IMR-90 (cell line): ENCODE measurements at regions not wholly inside any gene's neighbourhood (a gene's known extent, or its start where the extent isn't known, plus 50 kb on each side); places are given as distances from the start of the nearest gene placed in this dataset.

ENCODE experiments used
- ATAC-seq: fragments of 200-7000 bp; cut with Tn5 transposase; 2 replicates; pipeline ENCODE4 v1.9.1; 2020; ENCODE audit warnings: low read depth, mild to moderate bottlenecking, moderate library complexity
- BruUV-seq: library from RNA; stranded (reverse); fragments of 400-500 nt; replicated peaks from 2 replicates; lab custom pipeline; 2021; lab: Mats Ljungman, UMichigan
- CTCF ChIA-PET: fragments of 300-600 bp; formaldehyde crosslinking; extraction: SDS; loops from one replicate; lab custom pipeline; 2021; ENCODE audit warnings: antibody characterized with exemption; lab: Yijun Ruan, JAX
- POLR2A ChIA-PET: fragments of 300-600 bp; sonication (Branson Sonifier 250); formaldehyde crosslinking; loops from one replicate; lab custom pipeline; 2022; ENCODE audit warnings: antibody characterized with exemption; ENCODE audit not compliant: unreplicated experiment; lab: Charles Lee
- DNase-seq: peaks from one replicate; pipeline ENCODE4 v3.0.0; 2013
- H2AFZ ChIP-seq: replicated peaks from 2 replicates; pipeline ENCODE3; 2013; ENCODE audit warnings: low read length, mild to moderate bottlenecking; ENCODE audit not compliant: poor library complexity
- H2AK5ac ChIP-seq: 2 replicates; pipeline ENCODE4 v1.6.1; 2013; ENCODE audit warnings: low read depth, low read length, inconsistent platforms
- H2AK9ac ChIP-seq: replicated peaks from 2 replicates; pipeline ENCODE3; 2013; ENCODE audit warnings: mild to moderate bottlenecking, low read depth, low read length, moderate library complexity; ENCODE audit not compliant: poor library complexity
- H2BK120ac ChIP-seq: 2 replicates; pipeline ENCODE4 v1.6.1; 2013; ENCODE audit warnings: low read depth, low read length, inconsistent platforms
- H2BK15ac ChIP-seq: 3 replicates; pipeline ENCODE4 v1.6.1; 2013; ENCODE audit warnings: low read depth, low read length, inconsistent platforms
- H2BK20ac ChIP-seq: 2 replicates; pipeline ENCODE4 v1.6.1; 2013; ENCODE audit warnings: low read depth, mild to moderate bottlenecking, inconsistent platforms, low read length, moderate library complexity
- H2BK5ac ChIP-seq: 2 replicates; pipeline ENCODE4 v1.6.1; 2013; ENCODE audit warnings: mild to moderate bottlenecking, low read depth, low read length, inconsistent platforms; ENCODE audit not compliant: poor library complexity, severe bottlenecking
- H3K14ac ChIP-seq: replicated peaks from 2 replicates; pipeline ENCODE4 v1.6.1; 2013; ENCODE audit warnings: low read depth, low read length, inconsistent platforms
- H3K18ac ChIP-seq: 2 replicates; pipeline ENCODE4 v1.6.1; 2013; ENCODE audit warnings: low read depth, low read length, control low read depth
- H3K23ac ChIP-seq: 2 replicates; pipeline ENCODE4 v1.6.1; 2013; ENCODE audit warnings: low read depth, low read length, inconsistent platforms
- H3K27ac ChIP-seq: 2 replicates; pipeline ENCODE4 v1.5.1; 2013; ENCODE audit warnings: mild to moderate bottlenecking, control low read depth, low read length; ENCODE audit not compliant: insufficient read depth
- H3K27me3 ChIP-seq: 2 replicates; pipeline ENCODE4 v1.6.1; 2013; ENCODE audit warnings: low read length; ENCODE audit not compliant: control insufficient read depth, insufficient read depth
- H3K36me3 ChIP-seq: 2 replicates; pipeline ENCODE4 v1.6.1; 2013; ENCODE audit warnings: low read length, mixed read lengths; ENCODE audit not compliant: control insufficient read depth, insufficient read depth
- H3K4ac ChIP-seq: 2 replicates; pipeline ENCODE4 v1.6.1; 2013; ENCODE audit warnings: low read depth, low read length, inconsistent platforms
- H3K4me1 ChIP-seq: 2 replicates; pipeline ENCODE4 v1.6.1; 2013; ENCODE audit warnings: low read length, mixed read lengths; ENCODE audit not compliant: control insufficient read depth, insufficient read depth
- H3K4me2 ChIP-seq: 2 replicates; pipeline ENCODE4 v1.6.1; 2013; ENCODE audit warnings: low read depth, mild to moderate bottlenecking, control low read depth, low read length, moderate library complexity
- H3K4me3 ChIP-seq: 2 replicates; pipeline ENCODE4 v1.5.1; 2013; ENCODE audit warnings: low read depth, mild to moderate bottlenecking, control low read depth, low read length, moderate library complexity; ENCODE audit not compliant: insufficient read depth
- H3K56ac ChIP-seq: 2 replicates; pipeline ENCODE4 v1.6.1; 2013; ENCODE audit warnings: low read length, inconsistent platforms; ENCODE audit not compliant: insufficient read depth; ENCODE audit errors: extremely low read depth
- H3K79me1 ChIP-seq, 2 experiments: 2 replicates each; pipeline ENCODE4 v1.6.1; 2013; ENCODE audit warnings: low read length in 2 of 2, inconsistent platforms in 1 of 2, low read depth in 1 of 2
- H3K9ac ChIP-seq: 2 replicates; pipeline ENCODE4 v1.6.1; 2013; ENCODE audit warnings: low read depth, low read length, control low read depth
- H3K9me1 ChIP-seq: 2 replicates; pipeline ENCODE4 v1.6.1; 2013; ENCODE audit warnings: low read length, inconsistent platforms; ENCODE audit not compliant: insufficient read depth
- H3K9me3 ChIP-seq: 2 replicates; pipeline ENCODE4 v1.6.1; 2013; ENCODE audit warnings: low read length; ENCODE audit not compliant: control insufficient read depth, insufficient read depth
- H4K20me1 ChIP-seq: 2 replicates; pipeline ENCODE4 v1.6.1; 2013; ENCODE audit warnings: low read length, inconsistent platforms; ENCODE audit not compliant: insufficient read depth
- H4K5ac ChIP-seq: 2 replicates; pipeline ENCODE4 v1.6.1; 2013; ENCODE audit warnings: mild to moderate bottlenecking, low read depth, low read length, control low read depth
- H4K8ac ChIP-seq, 2 experiments: 2 replicates each; pipeline ENCODE4 v1.6.1; 2013; ENCODE audit warnings: low read depth in 2 of 2, low read length in 2 of 2, control low read depth in 1 of 2, inconsistent platforms in 1 of 2
- H4K91ac ChIP-seq: 2 replicates; pipeline ENCODE4 v1.6.1; 2013; ENCODE audit warnings: low read depth, low read length, inconsistent platforms; ENCODE audit not compliant: insufficient read depth
- BHLHE40 ChIP-seq: fragments of 150-350 bp; IDR thresholded peaks from 2 replicates; pipeline ENCODE4 v1.6.1; 2016; ENCODE audit warnings: mild to moderate bottlenecking, low read depth, low read length
- CEBPB ChIP-seq: IDR thresholded peaks from 2 replicates; pipeline ENCODE4 v1.6.1; 2012; ENCODE audit warnings: low read depth, low read length, improper control_type of control experiment
- CHD1 ChIP-seq: IDR thresholded peaks from 2 replicates; pipeline ENCODE4 v1.6.1; 2012; ENCODE audit warnings: low read depth, low read length, improper control_type of control experiment
- CTCF ChIP-seq: conservative IDR thresholded peaks from 2 replicates; pipeline ENCODE4 v1.5.1; 2012; ENCODE audit warnings: mild to moderate bottlenecking, low read depth, low read length, improper control_type of control experiment
- ELK1 ChIP-seq: fragments of 150-350 bp; IDR thresholded peaks from 2 replicates; pipeline ENCODE4 v1.6.1; 2016; ENCODE audit warnings: low read depth, mild to moderate bottlenecking, low read length, moderate library complexity, borderline replicate concordance
- FOS ChIP-seq: fragments of 150-350 bp; IDR thresholded peaks from 2 replicates; pipeline ENCODE4 v1.6.1; 2016; ENCODE audit warnings: low read depth, low read length
- MAFK ChIP-seq: IDR thresholded peaks from 2 replicates; pipeline ENCODE4 v1.6.1; 2012; ENCODE audit warnings: low read depth, low read length, improper control_type of control experiment
- MAZ ChIP-seq: IDR thresholded peaks from 2 replicates; pipeline ENCODE4 v1.6.1; 2012; ENCODE audit warnings: low read depth, mild to moderate bottlenecking, low read length, improper control_type of control experiment, moderate library complexity, borderline replicate concordance
- MXI1 ChIP-seq: IDR thresholded peaks from 2 replicates; pipeline ENCODE4 v1.6.1; 2012; ENCODE audit warnings: low read depth, mild to moderate bottlenecking, low read length, moderate library complexity, borderline replicate concordance
- NFE2L2 ChIP-seq: fragments of 150-350 bp; IDR thresholded peaks from 2 replicates; pipeline ENCODE4 v1.6.1; 2016; ENCODE audit warnings: low read depth, mild to moderate bottlenecking, low read length
- POLR2A ChIP-seq: IDR thresholded peaks from 2 replicates; pipeline ENCODE4 v1.6.1; 2012; ENCODE audit warnings: mild to moderate bottlenecking, low read depth, low read length
- RAD21 ChIP-seq: IDR thresholded peaks from 2 replicates; pipeline ENCODE4 v1.6.1; 2012; ENCODE audit warnings: low read length, improper control_type of control experiment
- RCOR1 ChIP-seq: IDR thresholded peaks from 2 replicates; pipeline ENCODE4 v1.6.1; 2012; ENCODE audit warnings: mild to moderate bottlenecking, low read length, improper control_type of control experiment; ENCODE audit not compliant: insufficient replicate concordance
- RFX5 ChIP-seq: IDR thresholded peaks from 2 replicates; pipeline ENCODE4 v1.8.0; 2012; ENCODE audit warnings: low read depth, mild to moderate bottlenecking, low read length, moderate library complexity
- SMC3 ChIP-seq: fragments of 150-350 bp; IDR thresholded peaks from 2 replicates; pipeline ENCODE4 v1.6.1; 2016; ENCODE audit warnings: low read depth, mild to moderate bottlenecking, antibody characterized with exemption, low read length, moderate library complexity
- USF2 ChIP-seq: fragments of 150-350 bp; IDR thresholded peaks from 2 replicates; pipeline ENCODE4 v1.6.1; 2017; ENCODE audit warnings: mild to moderate bottlenecking, antibody characterized with exemption, low read length, low read depth
- WGBS, 2 experiments: methylation state at CpG; one replicate each; pipeline versions ENCODE4 v1.1.5 to v1.1.7; 2013; ENCODE audit warnings: missing lambda C conversion rate in 2 of 2; ENCODE audit not compliant: insufficient read length in 1 of 2; ENCODE audit errors: extremely low coverage in 2 of 2; 5-methylcytosine and 5-hydroxymethylcytosine counted together
- dilution Hi-C: fragments of 300-500 bp; cut with HindIII; formaldehyde crosslinking; loops from one replicate; pipeline ENCODE4 v1.14.3; 2018; ENCODE audit warnings: low sequenced_read_pairs; ENCODE audit not compliant: unreplicated experiment
- in situ Hi-C: fragments of 300-500 bp; cut with MboI; formaldehyde crosslinking; loops from 3 replicates; pipeline ENCODE4 v1.14.3; 2019; ENCODE audit warnings: low sequenced_read_pairs, inconsistent platforms, mixed read lengths
- intact Hi-C: fragments of 100-400 bp; cut with micrococcal nuclease; formaldehyde crosslinking; loops from 2 replicates; pipeline ENCODE4 v1.10.0; 2022

- Histone ChIP-seq H4K5ac (no peak overlapping the region), H3K9me3 (no peaks in the 10 kb centered on the region), H2AK5ac (no peak overlapping the region), H2AK9ac (no peak overlapping the region), H3K27me3 (no peaks in the 10 kb centered on the region), H2BK5ac (no peak overlapping the region), H2AFZ (no peak overlapping the region), H3K14ac (no peak overlapping the region), H3K4me1 (no peaks in the 10 kb centered on the region), H3K9ac (no peak overlapping the region), H2BK20ac (no peak overlapping the region), H4K91ac (no peak overlapping the region), H4K20me1 (no peaks in the 10 kb centered on the region), H3K9me1 (no peaks in the 10 kb centered on the region), H4K8ac (no peak overlapping the region), H3K4ac (no peak overlapping the region), H3K36me3 (no peaks in the 10 kb centered on the region), H3K27ac (no peak overlapping the region), H3K4me3 (no peak overlapping the region), H3K18ac (no peak overlapping the region), H2BK15ac (no peak overlapping the region), H3K4me2 (no peak overlapping the region), H2BK120ac (no peak overlapping the region), H3K79me1 (no peaks in the 10 kb centered on the region), H3K56ac (no peak overlapping the region), H3K23ac (no peak overlapping the region)
- ATAC-seq (no peak), DNase-seq (no peak)
- intact Hi-C loops = no loop called here
- dilution Hi-C loops = no loop called here
- no peak for TF ChIP-seq CEBPB
- TF ChIP-seq CTCF = no peak
- no peak for TF ChIP-seq USF2
- no peak for TF ChIP-seq ELK1
- no peak for TF ChIP-seq FOS
- no peak for TF ChIP-seq NFE2L2
- no peak for TF ChIP-seq POLR2A
- TF ChIP-seq SMC3 = no peak
- TF ChIP-seq RAD21 = no peak
- TF ChIP-seq CHD1 = no peak
- no peak for TF ChIP-seq BHLHE40
- no peak for TF ChIP-seq RFX5
- TF ChIP-seq MAFK = no peak
- TF ChIP-seq MXI1 = no peak
- TF ChIP-seq RCOR1 = no peak
- no peak for TF ChIP-seq MAZ
- 50% methylated on average over 1 of the region's 2 CpGs; no CpG with 5 or more reads in 1 of the 2 experiments for WGBS, 2 experiments
- POLR2A ChIA-PET = no interaction called here
- in situ Hi-C loops = no loop called here
- BruUV-seq = no TSS peak
- CTCF ChIA-PET = interaction anchor here (0.7 kb wide), 1 partner anchor 1424 kb away, joined by 4 read pairs; no protein-coding TSS in a partner anchor
These were observed 829.3 kb upstream of the LCORL start for GRCh38 chr4:18850867-18851266.
